ENCODE measurements at regions not wholly inside any gene's neighbourhood (a gene's known extent, or its start where the extent isn't known, plus 50 kb on each side); places are given as distances from the start of the nearest gene placed in this dataset.

DNA sequence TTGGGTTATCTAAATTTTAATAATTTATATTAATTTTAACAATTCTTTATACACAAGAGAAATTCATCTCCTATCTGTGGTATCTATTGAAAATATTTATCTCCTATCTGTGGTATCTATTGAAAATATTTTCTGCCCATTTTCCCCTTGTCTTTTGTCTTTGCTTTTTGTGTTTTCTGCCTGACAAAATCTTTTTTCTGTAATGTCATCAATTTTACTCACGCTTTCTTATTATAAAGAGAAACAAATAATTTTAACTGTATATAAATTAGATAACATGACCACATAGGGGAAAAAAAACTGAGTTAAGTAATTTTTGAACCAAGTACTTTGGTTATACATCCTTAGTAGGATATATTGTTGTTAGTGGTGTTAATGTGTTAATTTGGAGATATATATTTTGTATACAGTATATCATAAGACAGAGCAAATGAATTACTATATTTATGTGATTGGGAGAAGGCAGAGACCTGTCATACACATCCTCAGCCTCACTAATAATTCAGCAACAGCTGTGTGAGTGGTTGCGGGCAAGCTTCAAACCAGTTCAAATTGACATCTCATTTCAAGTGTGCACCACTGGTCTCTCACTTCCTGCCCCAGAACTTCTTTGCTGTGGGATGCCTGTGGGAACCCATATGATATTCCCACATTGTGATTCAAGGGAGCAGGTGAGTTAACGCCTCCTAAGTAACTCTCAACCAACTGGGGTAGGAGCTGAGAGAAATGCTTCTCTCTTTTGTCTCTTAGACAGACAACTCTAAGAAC, 292.4 kb downstream of the SP3 start:
- H3K4me3 Mint-ChIP-seq, result no peak overlapping the region
- DNase-seq, result no peak
- H3K27me3 Mint-ChIP-seq (ENCODE audit: low read depth in 3 of 3), result peaks cover 0 to 12% (median 4%) of the 10 kb centered on the region in 3 donors
- H3K27ac Mint-ChIP-seq, result no peak overlapping the region
- H3K4me1 Mint-ChIP-seq, result no peaks in the 10 kb centered on the region
- peaks cover 0 to 6% (median under 1%) of the 10 kb centered on the region in 6 donors for H3K9me3 Mint-ChIP-seq
- no peaks in the 10 kb centered on the region for H3K36me3 Mint-ChIP-seq

DNA sequence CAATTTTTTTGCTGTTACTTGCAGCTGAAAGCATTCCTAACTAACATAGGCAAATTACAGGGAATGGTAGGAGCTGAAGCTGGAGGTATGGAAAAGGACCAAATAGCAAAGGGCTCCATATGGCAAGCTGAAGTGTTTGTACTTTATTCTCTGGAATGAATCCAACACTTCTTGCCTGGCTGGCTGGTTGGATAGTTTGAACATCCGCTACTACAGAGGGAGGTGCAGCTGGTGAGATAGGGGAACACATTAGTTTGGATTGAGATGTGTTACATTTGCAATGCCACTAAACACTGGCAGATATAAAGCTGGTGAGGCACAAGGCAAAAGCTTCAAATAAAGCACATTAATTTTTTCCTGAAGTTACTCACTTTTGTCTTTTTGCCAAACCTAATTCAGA, 291.5 kb downstream of the SP3 start:
- Mint-ChIP-seq H3K36me3 (no peaks in the 10 kb centered on the region), H3K27ac (no peak overlapping the region), H3K4me3 (no peak overlapping the region), H3K4me1 (no peaks in the 10 kb centered on the region), H3K9me3 (peaks cover 0 to 6% (median under 1%) of the 10 kb centered on the region in 6 donors), H3K27me3 (ENCODE audit: low read depth in 3 of 3) (peaks cover 0 to 12% (median 4%) of the 10 kb centered on the region in 3 donors)
- no peak for DNase-seq

GRCh38 chr2:173676647-173677046, 288.5 kb downstream of the SP3 start:
- Mint-ChIP-seq H3K4me3 (no peak overlapping the region), H3K27me3 (ENCODE audit: low read depth in 3 of 3) (peaks cover 0 to 7% (median 4%) of the 10 kb centered on the region in 3 donors), H3K36me3 (no peaks in the 10 kb centered on the region), H3K4me1 (no peaks in the 10 kb centered on the region), H3K27ac (no peak overlapping the region), H3K9me3 (peaks cover 0 to 6% (median under 1%) of the 10 kb centered on the region in 6 donors)
- no peak for DNase-seq

GRCh38 chr2:173678186-173678585, 287.0 kb downstream of the SP3 start:
- H3K4me1 Mint-ChIP-seq, result no peaks in the 10 kb centered on the region
- H3K27me3 Mint-ChIP-seq (ENCODE audit: low read depth in 3 of 3), result peaks cover 0 to 9% (median 4%) of the 10 kb centered on the region in 3 donors
- H3K4me3 Mint-ChIP-seq, result no peak overlapping the region
- peaks cover 0 to 6% (median 0%) of the 10 kb centered on the region in 6 donors for H3K9me3 Mint-ChIP-seq
- H3K27ac Mint-ChIP-seq, result no peak overlapping the region
- H3K36me3 Mint-ChIP-seq, result peaks cover 0 to 2% (median 0%) of the 10 kb centered on the region in 3 donors
- DNase-seq, result no peak

- Mint-ChIP-seq H3K4me1 (no peaks in the 10 kb centered on the region), H3K27ac (no peak overlapping the region), H3K4me3 (no peak overlapping the region), H3K36me3 (peaks cover 0 to 3% (median 0%) of the 10 kb centered on the region in 3 donors), H3K27me3 (ENCODE audit: low read depth in 3 of 3) (peaks cover 0 to 7% (median 0%) of the 10 kb centered on the region in 3 donors), H3K9me3 (peaks cover 0 to 3% (median 0%) of the 10 kb centered on the region in 6 donors)
- no peak for DNase-seq
Measured at GRCh38 chr2:173680574-173680973, 284.6 kb downstream of the SP3 start.

- Mint-ChIP-seq H3K4me3 (no peak overlapping the region), H3K9me3 (no peaks in the 10 kb centered on the region), H3K27ac (no peak overlapping the region), H3K4me1 (no peaks in the 10 kb centered on the region), H3K27me3 (ENCODE audit: low read depth in 3 of 3) (peaks cover 0 to 8% (median 0%) of the 10 kb centered on the region in 3 donors), H3K36me3 (peaks cover 0 to 3% (median 0%) of the 10 kb centered on the region in 3 donors)
- no peak for DNase-seq
Measured at GRCh38 chr2:173681881-173682650, 283.1 kb downstream of the SP3 start.

- Mint-ChIP-seq H3K9me3 (no peaks in the 10 kb centered on the region), H3K4me3 (no peak overlapping the region), H3K36me3 (peaks cover 0 to 3% (median 0%) of the 10 kb centered on the region in 3 donors), H3K27ac (no peak overlapping the region), H3K4me1 (no peaks in the 10 kb centered on the region), H3K27me3 (ENCODE audit: low read depth in 3 of 3) (peaks cover 0 to 9% (median 2%) of the 10 kb centered on the region in 3 donors)
- no peak for DNase-seq
Measured at GRCh38 chr2:173684896-173685459, 280.2 kb downstream of the SP3 start.

- peaks cover 0 to 5% (median 5%) of the 10 kb centered on the region in 3 donors for H3K27me3 Mint-ChIP-seq (ENCODE audit: low read depth in 3 of 3)
- DNase-seq, result no peak
- no peak overlapping the region for H3K27ac Mint-ChIP-seq
- no peaks in the 10 kb centered on the region for H3K36me3 Mint-ChIP-seq
- no peaks in the 10 kb centered on the region for H3K4me1 Mint-ChIP-seq
- H3K9me3 Mint-ChIP-seq, result no peaks in the 10 kb centered on the region
- H3K4me3 Mint-ChIP-seq, result no peak overlapping the region
Measured at GRCh38 chr2:173690349-173690748, 274.8 kb downstream of the SP3 start.

- Mint-ChIP-seq H3K36me3 (no peaks in the 10 kb centered on the region), H3K27ac (no peak overlapping the region), H3K9me3 (no peaks in the 10 kb centered on the region), H3K4me1 (no peaks in the 10 kb centered on the region), H3K27me3 (ENCODE audit: low read depth in 3 of 3) (peaks cover under 1 to 5% (median 1%) of the 10 kb centered on the region in 3 donors), H3K4me3 (no peak overlapping the region)
- no peak for DNase-seq
Measured at GRCh38 chr2:173692068-173692467, 273.1 kb downstream of the SP3 start.

DNA sequence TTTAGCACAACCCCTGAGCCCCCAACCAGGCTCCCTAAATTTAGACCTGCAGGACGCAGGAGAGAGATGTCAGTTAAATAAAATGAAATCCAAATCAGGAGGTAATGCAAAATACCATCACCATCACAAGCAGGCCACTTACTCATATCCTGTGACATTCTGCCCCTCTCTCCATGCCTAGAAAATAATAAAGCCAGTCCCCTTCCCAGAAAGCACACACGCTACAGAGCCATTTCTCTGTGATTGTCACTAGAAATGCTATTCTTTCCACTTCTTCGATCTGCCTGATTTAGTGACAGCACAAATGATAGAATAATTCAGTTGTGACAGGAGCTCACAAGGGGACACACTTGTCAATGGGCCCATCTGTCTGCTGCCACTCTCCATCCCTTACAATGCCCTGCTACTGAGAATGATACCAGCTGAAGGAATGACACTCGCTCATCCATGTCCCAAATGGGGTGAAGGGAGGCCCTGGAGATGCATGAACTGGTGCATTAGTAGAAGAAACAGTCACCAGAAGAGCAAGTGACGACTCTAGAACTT, 272.1 kb downstream of the SP3 start:
- Mint-ChIP-seq H3K4me1 (no peaks in the 10 kb centered on the region), H3K9me3 (no peaks in the 10 kb centered on the region), H3K27me3 (ENCODE audit: low read depth in 3 of 3) (peaks cover 0 to 5% (median 1%) of the 10 kb centered on the region in 3 donors)

DNA sequence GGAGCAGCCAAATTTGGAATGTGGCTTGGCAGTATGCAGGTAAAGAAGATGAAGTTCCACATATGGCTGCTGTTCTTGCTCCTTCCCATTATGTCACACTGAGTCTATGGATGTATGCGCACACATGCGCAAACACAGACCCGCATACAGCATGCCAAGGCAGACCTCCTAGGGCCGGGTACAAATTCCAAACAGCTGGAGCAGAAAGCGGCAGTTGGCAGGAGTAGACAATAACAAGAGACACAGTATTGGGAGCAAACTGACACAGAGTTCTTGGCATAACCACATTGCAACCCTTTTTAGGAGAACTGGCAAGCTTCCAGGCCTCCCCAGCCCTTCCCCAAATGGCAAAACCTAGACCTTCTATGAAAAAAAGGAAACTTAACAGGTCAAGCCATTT, 268.9 kb downstream of the SP3 start:
- Mint-ChIP-seq H3K36me3 (no peaks in the 10 kb centered on the region), H3K4me1 (no peaks in the 10 kb centered on the region), H3K4me3 (no peak overlapping the region), H3K9me3 (no peaks in the 10 kb centered on the region), H3K27me3 (ENCODE audit: low read depth in 3 of 3) (peaks cover 0 to 1% (median 0%) of the 10 kb centered on the region in 3 donors), H3K27ac (no peak overlapping the region)
- DNase-seq, result no peak

More for the DNA sequence above, 272.1 kb downstream of the SP3 start:
- no peak for DNase-seq
- Mint-ChIP-seq H3K36me3 (no peaks in the 10 kb centered on the region), H3K4me3 (no peak overlapping the region), H3K27ac (no peak overlapping the region)

DNA sequence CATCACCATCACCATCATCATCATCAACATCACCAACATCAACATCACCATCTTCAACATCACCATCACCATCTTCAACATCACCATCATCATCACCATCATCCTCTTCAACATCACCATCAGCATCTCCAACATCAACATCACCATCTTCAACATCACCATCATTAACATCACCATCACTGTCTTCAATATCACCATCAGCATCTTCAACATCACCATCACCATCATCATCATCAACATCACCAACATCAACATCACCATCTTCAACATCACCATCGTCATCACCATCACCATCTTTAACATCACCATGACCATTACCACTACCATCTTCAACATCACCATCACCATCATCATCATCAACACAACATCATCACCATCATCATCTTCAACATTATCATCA, 267.2 kb downstream of the SP3 start:
- no peak overlapping the region for H3K4me3 Mint-ChIP-seq
- no peak overlapping the region for H3K27ac Mint-ChIP-seq
- H3K9me3 Mint-ChIP-seq, result no peaks in the 10 kb centered on the region
- no peaks in the 10 kb centered on the region for H3K4me1 Mint-ChIP-seq
- DNase-seq, result no peak
- H3K27me3 Mint-ChIP-seq (ENCODE audit: low read depth in 3 of 3), result peaks cover 0 to 1% (median 0%) of the 10 kb centered on the region in 3 donors
- no peaks in the 10 kb centered on the region for H3K36me3 Mint-ChIP-seq

GRCh38 chr2:173705656-173706055, 259.5 kb downstream of the SP3 start:
- DNase-seq, result no peak
- Mint-ChIP-seq H3K36me3 (no peaks in the 10 kb centered on the region), H3K27ac (no peak overlapping the region), H3K4me1 (no peaks in the 10 kb centered on the region), H3K27me3 (ENCODE audit: low read depth in 3 of 3) (peaks cover 1 to 3% (median 2%) of the 10 kb centered on the region in 3 donors), H3K9me3 (peaks cover 0 to 2% (median 0%) of the 10 kb centered on the region in 6 donors), H3K4me3 (no peak overlapping the region)

DNA sequence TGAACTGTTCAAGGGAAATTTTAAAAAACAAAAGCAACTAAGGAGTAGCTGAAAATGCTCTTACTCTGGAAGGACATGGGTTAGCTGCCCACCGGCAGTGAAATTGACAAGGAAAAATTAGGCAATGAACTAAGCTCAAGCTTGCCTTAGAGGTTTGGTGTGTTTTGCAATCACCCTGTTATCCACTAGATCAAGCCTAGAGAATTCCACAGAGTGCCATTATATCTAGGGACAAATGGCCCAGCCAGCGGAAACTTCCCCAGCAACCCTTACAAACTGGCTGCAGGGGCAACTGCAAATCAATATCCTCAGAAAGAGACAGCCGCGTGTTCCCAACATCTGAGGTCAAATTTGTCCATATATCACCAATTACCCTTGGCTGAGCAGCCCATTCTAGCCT, 258.2 kb downstream of the SP3 start:
- no peak overlapping the region for H3K4me3 Mint-ChIP-seq
- H3K27ac Mint-ChIP-seq, result no peak overlapping the region
- no peaks in the 10 kb centered on the region for H3K4me1 Mint-ChIP-seq
- peaks cover 1 to 3% (median 2%) of the 10 kb centered on the region in 3 donors for H3K27me3 Mint-ChIP-seq (ENCODE audit: low read depth in 3 of 3)
- H3K36me3 Mint-ChIP-seq, result no peaks in the 10 kb centered on the region
- H3K9me3 Mint-ChIP-seq, result peaks cover 0 to 2% (median 0%) of the 10 kb centered on the region in 6 donors
- no peak for DNase-seq

All from immature natural killer cell (primary cell).